Ishikawa (cell line): ENCODE measurements at regions not wholly inside any gene's neighbourhood (a gene's known extent, or its start where the extent isn't known, plus 50 kb on each side); places are given as distances from the start of the nearest gene placed in this dataset.
A peak's percentile ranks its signal among the peaks of the same experiment; 100 is the strongest.

Experiments used
- CEBPB ChIP-seq: IDR thresholded peaks from 2 replicates; pipeline ENCODE4 v1.6.1; 2012
- CREB1 ChIP-seq: IDR thresholded peaks from 2 replicates; pipeline ENCODE4 v1.6.1; 2012; ENCODE audit warnings: low read depth
- EGR1 ChIP-seq: IDR thresholded peaks from 2 replicates; pipeline ENCODE4 v1.6.1; 2012
- EP300 ChIP-seq: IDR thresholded peaks from 2 replicates; pipeline ENCODE4 v1.6.1; 2012; ENCODE audit warnings: borderline replicate concordance
- FOXM1 ChIP-seq: IDR thresholded peaks from 2 replicates; pipeline ENCODE4 v1.6.1; 2012; ENCODE audit warnings: low read depth, borderline replicate concordance
- MAX ChIP-seq: IDR thresholded peaks from 2 replicates; pipeline ENCODE4 v1.6.1; 2012
- NFIC ChIP-seq: IDR thresholded peaks from 2 replicates; pipeline ENCODE4 v1.6.1; 2012
- RAD21 ChIP-seq: IDR thresholded peaks from 2 replicates; pipeline ENCODE4 v1.6.1; 2012; ENCODE audit warnings: low read depth
- REST ChIP-seq: IDR thresholded peaks from 2 replicates; pipeline ENCODE4 v1.6.1; 2012; ENCODE audit warnings: low read depth, mild to moderate bottlenecking
- TAF1 ChIP-seq: IDR thresholded peaks from 2 replicates; pipeline ENCODE4 v1.6.1; 2012; ENCODE audit warnings: low read depth, mild to moderate bottlenecking
- TCF12 ChIP-seq: IDR thresholded peaks from 2 replicates; pipeline ENCODE4 v1.6.1; 2012; ENCODE audit warnings: low read depth
- TEAD4 ChIP-seq: IDR thresholded peaks from 2 replicates; pipeline ENCODE4 v1.6.1; 2012
- USF1 ChIP-seq: IDR thresholded peaks from 2 replicates; pipeline ENCODE4 v1.6.1; 2012
- YY1 ChIP-seq: IDR thresholded peaks from 2 replicates; pipeline ENCODE4 v1.6.1; 2012; ENCODE audit warnings: low read depth
- ZBTB7A ChIP-seq: IDR thresholded peaks from 2 replicates; pipeline ENCODE4 v1.6.1; 2012; ENCODE audit warnings: low read depth

GRCh38 chr5:128903550-128903949, 61.7 kb upstream of the SLC27A6 start:
- no peak for TF ChIP-seq TCF12
- TF ChIP-seq TAF1 = no peak
- TF ChIP-seq USF1 = no peak
- TF ChIP-seq REST = no peak
- no peak for TF ChIP-seq FOXM1
- TF ChIP-seq ZBTB7A = no peak
- no peak for TF ChIP-seq NFIC
- TF ChIP-seq MAX = no peak
- no peak for TF ChIP-seq CREB1
- TF ChIP-seq EGR1 = no peak
- no peak for TF ChIP-seq RAD21
- no peak for TF ChIP-seq EP300
- TF ChIP-seq YY1 = no peak
- TF ChIP-seq TEAD4 = no peak
- no peak for TF ChIP-seq CEBPB

- TF ChIP-seq CREB1 (no peak), YY1 (no peak), TEAD4 (no peak), FOXM1 (no peak), MAX (no peak), TCF12 (no peak), TAF1 (no peak), CEBPB (no peak), EP300 (no peak)
Observed at GRCh38 chr5:128904805-128905567, 60.3 kb upstream of the SLC27A6 start.

- peak; percentile 89 for TF ChIP-seq RAD21
- no peak for TF ChIP-seq EGR1
- no peak for TF ChIP-seq TEAD4
- no peak for TF ChIP-seq ZBTB7A
Observed at GRCh38 chr5:128905568-128906110, 59.6 kb upstream of the SLC27A6 start.

- TF ChIP-seq EP300 (no peak), TCF12 (no peak), FOXM1 (no peak), EGR1 (no peak), USF1 (no peak), TAF1 (no peak), TEAD4 (no peak), REST (no peak), YY1 (no peak), NFIC (no peak), CEBPB (no peak), MAX (no peak), RAD21 (no peak), CREB1 (no peak)
Observed at GRCh38 chr5:128913551-128913950, 51.7 kb upstream of the SLC27A6 start.
